HepG2 (cell line): ENCODE measurements at regions not wholly inside any gene's neighbourhood (a gene's known extent, or its start where the extent isn't known, plus 50 kb on each side); places are given as distances from the start of the nearest gene placed in this dataset.

Experiments used
- ATAC-seq: fragments of 200-7000 bp; cut with Tn5 transposase; 3 replicates; pipeline ENCODE4 v1.9.1; 2020; ENCODE audit warnings: mild to moderate bottlenecking, moderate library complexity
- BruUV-seq: library from RNA; stranded (reverse); fragments of 400-500 nt; replicated peaks from 2 replicates; lab custom pipeline; 2021; lab: Mats Ljungman, UMichigan
- CTCF ChIA-PET: fragments of 300-600 bp; formaldehyde crosslinking; extraction: SDS; loops from one replicate; lab custom pipeline; 2021; ENCODE audit warnings: low total read pairs, inconsistent platforms, low intra/inter-chr PET ratio; lab: Yijun Ruan, JAX
- POLR2A ChIA-PET: fragments of 350-600 bp; sonication (Branson Sonifier 250); formaldehyde crosslinking; loops from one replicate; lab custom pipeline; 2020; ENCODE audit warnings: antibody characterized with exemption, inconsistent platforms; lab: Yijun Ruan, JAX
- DNase-seq: peaks from one replicate; pipeline ENCODE4 v3.0.0-alpha.2; 2015; ENCODE audit warnings: low spot score
- FAIRE-seq: peaks from 3 replicates; lab custom pipeline; 2011; peaks lifted over from hg19 to GRCh38; lab: Jason Lieb, UNC
- H2AFZ ChIP-seq: one replicate; pipeline ENCODE4 v1.6.1; 2011; ENCODE audit warnings: low read length, inconsistent platforms
- H3K27ac ChIP-seq: fragments of 300-600 bp; 3 replicates; pipeline ENCODE4 v1.8.0; 2011; ENCODE audit warnings: mixed run types, mild to moderate bottlenecking, mixed read lengths, low read length, inconsistent platforms; ENCODE audit not compliant: insufficient read depth; ENCODE audit errors: extremely low read length
- H3K27me3 ChIP-seq, 2 experiments: fragments of 200-600 bp in 1 of 2; 2 replicates in 1 of 2; 3 replicates in 1 of 2; pipeline versions ENCODE4 v1.6.0 to v1.8.0; 2011; ENCODE audit warnings: low read length in 2 of 2, mild to moderate bottlenecking in 2 of 2, moderate library complexity in 2 of 2, inconsistent platforms in 1 of 2; ENCODE audit not compliant: insufficient read depth in 2 of 2, control insufficient read depth in 1 of 2
- H3K36me3 ChIP-seq, 2 experiments: fragments of 200-600 bp in 1 of 2; replicated peaks in 1 of 2; 2 replicates in 1 of 2; 3 replicates in 1 of 2; pipeline versions ENCODE4 v1.5.1 to v1.8.0; 2011; ENCODE audit warnings: low read length in 2 of 2, inconsistent platforms in 1 of 2; ENCODE audit not compliant: insufficient read depth in 2 of 2, control insufficient read depth in 1 of 2
- H3K4me1 ChIP-seq: 2 replicates; pipeline ENCODE4 v1.5.1; 2012; ENCODE audit warnings: low read length, inconsistent platforms; ENCODE audit not compliant: insufficient read depth
- H3K4me2 ChIP-seq: 2 replicates; pipeline ENCODE4 v1.6.0; 2011; ENCODE audit warnings: low read depth, low read length, inconsistent platforms
- H3K4me3 ChIP-seq, 3 experiments: fragments of 200-600 bp in 1 of 3; sonication (generic), shearing (Covaris generic) in 1 of 3; replicated peaks in 1 of 3; 2 replicates each; pipeline ENCODE4 v1.5.1; 2011 to 2016; ENCODE audit warnings: low read length in 3 of 3, inconsistent platforms in 2 of 3, low read depth in 2 of 3, mild to moderate bottlenecking in 2 of 3, control low read depth in 1 of 3, mixed read lengths in 1 of 3; ENCODE audit not compliant: insufficient read depth in 1 of 3
- H3K79me2 ChIP-seq: one replicate; pipeline ENCODE4 v1.6.1; 2011; ENCODE audit warnings: low read length, inconsistent platforms; ENCODE audit not compliant: insufficient read depth
- H3K9ac ChIP-seq: 2 replicates; pipeline ENCODE4 v1.6.0; 2011; ENCODE audit warnings: mild to moderate bottlenecking, low read depth, low read length, inconsistent platforms; ENCODE audit not compliant: insufficient read depth
- H3K9me3 ChIP-seq: 2 replicates; pipeline ENCODE4 v1.5.1; 2012; ENCODE audit warnings: mild to moderate bottlenecking, low read length
- H4K20me1 ChIP-seq: 2 replicates; pipeline ENCODE4 v1.6.0; 2011; ENCODE audit warnings: inconsistent platforms, mild to moderate bottlenecking, low read length, moderate library complexity; ENCODE audit not compliant: insufficient read depth
- EEA1 ChIP-seq: sonication (generic); formaldehyde crosslinking; IDR thresholded peaks from 2 replicates; pipeline ENCODE4 v1.5.1; 2020; ENCODE audit warnings: mild to moderate bottlenecking, missing genetic modification reagents, borderline replicate concordance
- ZNF318 ChIP-seq: sonication (generic); formaldehyde crosslinking; IDR thresholded peaks from 2 replicates; pipeline ENCODE4 v1.4.0; 2020; ENCODE audit warnings: mild to moderate bottlenecking, missing genetic modification reagents
- WGBS: methylation state at CpG from one replicate; pipeline ENCODE4 v1.1.6; 2017; ENCODE audit warnings: low lambda C conversion rate; 5-methylcytosine and 5-hydroxymethylcytosine counted together
- in situ Hi-C: cut with HindIII; loops from 2 replicates; pipeline ENCODE4 v1.10.0; 2017; ENCODE audit warnings: low pct_unique_long_range_greater_than_20kb; ENCODE audit not compliant: extremely low pct_ligation_motif_present
- intact Hi-C: fragments of 100-400 bp; cut with micrococcal nuclease; formaldehyde crosslinking; loops from one replicate; pipeline ENCODE4 v1.10.0; 2022; ENCODE audit not compliant: unreplicated experiment

DNA sequence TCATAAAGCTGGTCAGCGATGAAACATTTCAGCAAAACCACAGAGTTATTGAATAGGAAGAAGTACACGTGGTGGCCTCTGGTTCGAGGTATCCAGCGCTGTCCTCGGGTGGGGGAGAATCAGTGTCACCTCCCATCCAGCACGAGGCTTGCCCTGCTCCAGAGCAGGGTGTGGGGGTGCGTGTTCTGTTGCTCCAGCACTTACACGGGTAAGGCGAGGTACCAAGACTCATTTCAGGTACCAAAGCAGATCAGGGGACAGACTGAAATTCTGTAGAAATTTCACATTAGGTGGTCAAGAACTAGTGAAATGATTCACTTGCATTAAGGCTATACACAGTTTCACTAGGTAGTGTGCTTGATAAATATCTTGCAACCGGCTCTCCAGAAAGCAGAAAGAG lies 164.2 kb upstream of the SOX1 start:
- ChIA-PET POLR2A (no interaction called here), CTCF (no interaction called here)
- H4K20me1 ChIP-seq = no peaks in the 10 kb centered on the region
- H3K9ac ChIP-seq = no peak overlapping the region
- TF ChIP-seq EEA1 (CRISPR knock-in tag) = no peak
- no peak for TF ChIP-seq ZNF318
- no peak overlapping the region for H3K4me2 ChIP-seq
- no peaks in the 10 kb centered on the region for H3K36me3 ChIP-seq
- no peak overlapping the region for H3K27ac ChIP-seq
- intact Hi-C loops = no loop called here
- no peak overlapping the region for H2AFZ ChIP-seq
- no peak overlapping the region for H3K4me3 ChIP-seq
- no peaks in the 10 kb centered on the region for H3K79me2 ChIP-seq
- FAIRE-seq (no peak), DNase-seq (no peak), ATAC-seq (no peak)
- no peaks in the 10 kb centered on the region for H3K4me1 ChIP-seq
- in situ Hi-C loops = no loop called here
- BruUV-seq = no TSS peak
- peaks cover 4 to 41% of the 10 kb centered on the region in 2 experiments; a peak in 3 of 5 replicates for H3K27me3 ChIP-seq
- 8% methylated on average over 10 of the region's 10 CpGs for WGBS
- H3K9me3 ChIP-seq = no peaks in the 10 kb centered on the region
